ENCODE measurements at regions not wholly inside any gene's neighbourhood (a gene's known extent, or its start where the extent isn't known, plus 50 kb on each side); places are given as distances from the start of the nearest gene placed in this dataset.

GRCh38 chr1:221025501-221025900, 146.3 kb downstream of the HLX start:
- Mint-ChIP-seq H3K27ac (ENCODE audit: unreplicated experiment) (no peak overlapping the region), H3K27me3 (ENCODE audit: low read depth) (peaks cover 7% of the 10 kb centered on the region), H3K4me1 (ENCODE audit: low read depth) (no peaks in the 10 kb centered on the region), H3K4me3 (ENCODE audit: unreplicated experiment) (no peak overlapping the region), H3K9me3 (ENCODE audit: low read depth) (no peaks in the 10 kb centered on the region), H3K36me3 (ENCODE audit: low read depth) (no peaks in the 10 kb centered on the region)
- no peak for DNase-seq (ENCODE audit: low spot score)
- no peak for TF ChIP-seq CTCF (IDR thresholded peaks at IDR 0.05)

- H3K36me3 Mint-ChIP-seq (ENCODE audit: low read depth), result no peaks in the 10 kb centered on the region
- no peak overlapping the region for H3K4me3 Mint-ChIP-seq (ENCODE audit: unreplicated experiment)
- H3K27me3 Mint-ChIP-seq (ENCODE audit: low read depth), result peaks cover 7% of the 10 kb centered on the region
- no peak for TF ChIP-seq CTCF (IDR thresholded peaks at IDR 0.05)
- DNase-seq (ENCODE audit: low spot score), result no peak
- no peaks in the 10 kb centered on the region for H3K9me3 Mint-ChIP-seq (ENCODE audit: low read depth)
- no peak overlapping the region for H3K27ac Mint-ChIP-seq (ENCODE audit: unreplicated experiment)
- no peaks in the 10 kb centered on the region for H3K4me1 Mint-ChIP-seq (ENCODE audit: low read depth)
Observed at GRCh38 chr1:221025956-221026355, 146.7 kb downstream of the HLX start.

- Mint-ChIP-seq H3K27ac (ENCODE audit: unreplicated experiment) (no peak overlapping the region), H3K9me3 (ENCODE audit: low read depth) (no peaks in the 10 kb centered on the region), H3K4me1 (ENCODE audit: low read depth) (no peaks in the 10 kb centered on the region), H3K27me3 (ENCODE audit: low read depth) (peaks cover 3% of the 10 kb centered on the region), H3K36me3 (ENCODE audit: low read depth) (no peaks in the 10 kb centered on the region), H3K4me3 (ENCODE audit: unreplicated experiment) (no peak overlapping the region)
- TF ChIP-seq CTCF (IDR thresholded peaks at IDR 0.05), result no peak
- DNase-seq (ENCODE audit: low spot score), result no peak
Observed at GRCh38 chr1:221029981-221030649, 150.9 kb downstream of the HLX start.

GRCh38 chr1:221030990-221031389, 151.7 kb downstream of the HLX start:
- Mint-ChIP-seq H3K27me3 (ENCODE audit: low read depth) (peaks cover 7% of the 10 kb centered on the region), H3K36me3 (ENCODE audit: low read depth) (no peaks in the 10 kb centered on the region), H3K4me3 (ENCODE audit: unreplicated experiment) (no peak overlapping the region), H3K27ac (ENCODE audit: unreplicated experiment) (no peak overlapping the region), H3K9me3 (ENCODE audit: low read depth) (no peaks in the 10 kb centered on the region), H3K4me1 (ENCODE audit: low read depth) (no peaks in the 10 kb centered on the region)
- DNase-seq (ENCODE audit: low spot score), result no peak
- no peak for TF ChIP-seq CTCF (IDR thresholded peaks at IDR 0.05)

- no peak for TF ChIP-seq CTCF (IDR thresholded peaks at IDR 0.05)
- peaks cover 7% of the 10 kb centered on the region for H3K27me3 Mint-ChIP-seq (ENCODE audit: low read depth)
- no peak overlapping the region for H3K27ac Mint-ChIP-seq (ENCODE audit: unreplicated experiment)
- no peaks in the 10 kb centered on the region for H3K36me3 Mint-ChIP-seq (ENCODE audit: low read depth)
- no peaks in the 10 kb centered on the region for H3K4me1 Mint-ChIP-seq (ENCODE audit: low read depth)
- DNase-seq (ENCODE audit: low spot score), result no peak
- no peak overlapping the region for H3K4me3 Mint-ChIP-seq (ENCODE audit: unreplicated experiment)
- no peaks in the 10 kb centered on the region for H3K9me3 Mint-ChIP-seq (ENCODE audit: low read depth)
Observed at GRCh38 chr1:221031458-221032203, 152.4 kb downstream of the HLX start.
